ENCODE measurements at regions not wholly inside any gene's neighbourhood (a gene's known extent, or its start where the extent isn't known, plus 50 kb on each side); places are given as distances from the start of the nearest gene placed in this dataset.

DNA sequence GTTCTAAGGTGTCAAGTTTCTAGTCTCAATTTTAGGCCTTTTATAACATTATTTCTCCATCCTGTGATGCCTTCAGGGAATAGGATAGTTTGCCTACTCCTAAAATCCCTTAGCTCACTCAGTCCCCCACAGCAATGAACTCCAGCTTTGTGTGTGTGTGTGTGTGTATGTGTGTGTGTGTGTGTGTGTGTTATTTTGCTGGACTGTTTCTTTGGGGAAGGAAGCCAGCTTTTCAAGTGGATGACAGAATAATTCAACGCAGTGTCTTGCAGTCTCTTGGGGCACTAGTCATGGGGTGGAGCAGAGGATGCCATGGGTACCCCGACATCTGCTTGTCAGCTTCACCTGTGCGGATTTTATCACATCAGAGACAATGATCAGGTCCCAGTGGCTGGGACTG, 262.8 kb upstream of the DAPK1 start:
- TF ChIP-seq, protein P1, sequence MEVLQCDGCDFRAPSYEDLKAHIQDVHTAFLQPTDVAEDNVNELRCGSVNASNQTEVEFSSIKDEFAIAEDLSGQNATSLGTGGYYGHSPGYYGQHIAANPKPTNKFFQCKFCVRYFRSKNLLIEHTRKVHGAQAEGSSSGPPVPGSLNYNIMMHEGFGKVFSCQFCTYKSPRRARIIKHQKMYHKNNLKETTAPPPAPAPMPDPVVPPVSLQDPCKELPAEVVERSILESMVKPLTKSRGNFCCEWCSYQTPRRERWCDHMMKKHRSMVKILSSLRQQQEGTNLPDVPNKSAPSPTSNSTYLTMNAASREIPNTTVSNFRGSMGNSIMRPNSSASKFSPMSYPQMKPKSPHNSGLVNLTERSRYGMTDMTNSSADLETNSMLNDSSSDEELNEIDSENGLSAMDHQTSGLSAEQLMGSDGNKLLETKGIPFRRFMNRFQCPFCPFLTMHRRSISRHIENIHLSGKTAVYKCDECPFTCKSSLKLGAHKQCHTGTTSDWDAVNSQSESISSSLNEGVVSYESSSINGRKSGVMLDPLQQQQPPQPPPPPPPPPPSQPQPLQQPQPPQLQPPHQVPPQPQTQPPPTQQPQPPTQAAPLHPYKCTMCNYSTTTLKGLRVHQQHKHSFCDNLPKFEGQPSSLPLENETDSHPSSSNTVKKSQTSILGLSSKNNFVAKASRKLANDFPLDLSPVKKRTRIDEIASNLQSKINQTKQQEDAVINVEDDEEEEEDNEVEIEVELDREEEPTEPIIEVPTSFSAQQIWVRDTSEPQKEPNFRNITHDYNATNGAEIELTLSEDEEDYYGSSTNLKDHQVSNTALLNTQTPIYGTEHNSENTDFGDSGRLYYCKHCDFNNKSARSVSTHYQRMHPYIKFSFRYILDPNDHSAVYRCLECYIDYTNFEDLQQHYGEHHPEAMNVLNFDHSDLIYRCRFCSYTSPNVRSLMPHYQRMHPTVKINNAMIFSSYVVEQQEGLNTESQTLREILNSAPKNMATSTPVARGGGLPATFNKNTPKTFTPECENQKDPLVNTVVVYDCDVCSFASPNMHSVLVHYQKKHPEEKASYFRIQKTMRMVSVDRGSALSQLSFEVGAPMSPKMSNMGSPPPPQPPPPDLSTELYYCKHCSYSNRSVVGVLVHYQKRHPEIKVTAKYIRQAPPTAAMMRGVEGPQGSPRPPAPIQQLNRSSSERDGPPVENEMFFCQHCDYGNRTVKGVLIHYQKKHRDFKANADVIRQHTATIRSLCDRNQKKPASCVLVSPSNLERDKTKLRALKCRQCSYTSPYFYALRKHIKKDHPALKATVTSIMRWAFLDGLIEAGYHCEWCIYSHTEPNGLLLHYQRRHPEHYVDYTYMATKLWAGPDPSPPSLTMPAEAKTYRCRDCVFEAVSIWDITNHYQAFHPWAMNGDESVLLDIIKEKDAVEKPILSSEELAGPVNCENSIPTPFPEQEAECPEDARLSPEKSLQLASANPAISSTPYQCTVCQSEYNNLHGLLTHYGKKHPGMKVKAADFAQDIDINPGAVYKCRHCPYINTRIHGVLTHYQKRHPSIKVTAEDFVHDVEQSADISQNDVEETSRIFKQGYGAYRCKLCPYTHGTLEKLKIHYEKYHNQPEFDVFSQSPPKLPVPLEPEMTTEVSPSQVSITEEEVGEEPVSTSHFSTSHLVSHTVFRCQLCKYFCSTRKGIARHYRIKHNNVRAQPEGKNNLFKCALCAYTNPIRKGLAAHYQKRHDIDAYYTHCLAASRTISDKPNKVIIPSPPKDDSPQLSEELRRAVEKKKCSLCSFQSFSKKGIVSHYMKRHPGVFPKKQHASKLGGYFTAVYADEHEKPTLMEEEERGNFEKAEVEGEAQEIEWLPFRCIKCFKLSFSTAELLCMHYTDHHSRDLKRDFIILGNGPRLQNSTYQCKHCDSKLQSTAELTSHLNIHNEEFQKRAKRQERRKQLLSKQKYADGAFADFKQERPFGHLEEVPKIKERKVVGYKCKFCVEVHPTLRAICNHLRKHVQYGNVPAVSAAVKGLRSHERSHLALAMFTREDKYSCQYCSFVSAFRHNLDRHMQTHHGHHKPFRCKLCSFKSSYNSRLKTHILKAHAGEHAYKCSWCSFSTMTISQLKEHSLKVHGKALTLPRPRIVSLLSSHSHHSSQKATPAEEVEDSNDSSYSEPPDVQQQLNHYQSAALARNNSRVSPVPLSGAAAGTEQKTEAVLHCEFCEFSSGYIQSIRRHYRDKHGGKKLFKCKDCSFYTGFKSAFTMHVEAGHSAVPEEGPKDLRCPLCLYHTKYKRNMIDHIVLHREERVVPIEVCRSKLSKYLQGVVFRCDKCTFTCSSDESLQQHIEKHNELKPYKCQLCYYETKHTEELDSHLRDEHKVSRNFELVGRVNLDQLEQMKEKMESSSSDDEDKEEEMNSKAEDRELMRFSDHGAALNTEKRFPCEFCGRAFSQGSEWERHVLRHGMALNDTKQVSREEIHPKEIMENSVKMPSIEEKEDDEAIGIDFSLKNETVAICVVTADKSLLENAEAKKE (CRISPR knock-in tag; IDR thresholded peaks at IDR 0.05), result no peak
- TF ChIP-seq, protein P2, sequence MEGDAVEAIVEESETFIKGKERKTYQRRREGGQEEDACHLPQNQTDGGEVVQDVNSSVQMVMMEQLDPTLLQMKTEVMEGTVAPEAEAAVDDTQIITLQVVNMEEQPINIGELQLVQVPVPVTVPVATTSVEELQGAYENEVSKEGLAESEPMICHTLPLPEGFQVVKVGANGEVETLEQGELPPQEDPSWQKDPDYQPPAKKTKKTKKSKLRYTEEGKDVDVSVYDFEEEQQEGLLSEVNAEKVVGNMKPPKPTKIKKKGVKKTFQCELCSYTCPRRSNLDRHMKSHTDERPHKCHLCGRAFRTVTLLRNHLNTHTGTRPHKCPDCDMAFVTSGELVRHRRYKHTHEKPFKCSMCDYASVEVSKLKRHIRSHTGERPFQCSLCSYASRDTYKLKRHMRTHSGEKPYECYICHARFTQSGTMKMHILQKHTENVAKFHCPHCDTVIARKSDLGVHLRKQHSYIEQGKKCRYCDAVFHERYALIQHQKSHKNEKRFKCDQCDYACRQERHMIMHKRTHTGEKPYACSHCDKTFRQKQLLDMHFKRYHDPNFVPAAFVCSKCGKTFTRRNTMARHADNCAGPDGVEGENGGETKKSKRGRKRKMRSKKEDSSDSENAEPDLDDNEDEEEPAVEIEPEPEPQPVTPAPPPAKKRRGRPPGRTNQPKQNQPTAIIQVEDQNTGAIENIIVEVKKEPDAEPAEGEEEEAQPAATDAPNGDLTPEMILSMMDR (conservative IDR thresholded peaks at IDR 0.05; ENCODE audit: low read depth in 2 of 2), result no peak
- no peak for TF ChIP-seq EZH2 (IDR thresholded peaks at IDR 0.05; ENCODE audit: low read depth, unreplicated experiment)
- no peak for TF ChIP-seq POLR2AphosphoS5 (IDR thresholded peaks at IDR 0.05; ENCODE audit: low read depth)
- TF ChIP-seq, protein P3, sequence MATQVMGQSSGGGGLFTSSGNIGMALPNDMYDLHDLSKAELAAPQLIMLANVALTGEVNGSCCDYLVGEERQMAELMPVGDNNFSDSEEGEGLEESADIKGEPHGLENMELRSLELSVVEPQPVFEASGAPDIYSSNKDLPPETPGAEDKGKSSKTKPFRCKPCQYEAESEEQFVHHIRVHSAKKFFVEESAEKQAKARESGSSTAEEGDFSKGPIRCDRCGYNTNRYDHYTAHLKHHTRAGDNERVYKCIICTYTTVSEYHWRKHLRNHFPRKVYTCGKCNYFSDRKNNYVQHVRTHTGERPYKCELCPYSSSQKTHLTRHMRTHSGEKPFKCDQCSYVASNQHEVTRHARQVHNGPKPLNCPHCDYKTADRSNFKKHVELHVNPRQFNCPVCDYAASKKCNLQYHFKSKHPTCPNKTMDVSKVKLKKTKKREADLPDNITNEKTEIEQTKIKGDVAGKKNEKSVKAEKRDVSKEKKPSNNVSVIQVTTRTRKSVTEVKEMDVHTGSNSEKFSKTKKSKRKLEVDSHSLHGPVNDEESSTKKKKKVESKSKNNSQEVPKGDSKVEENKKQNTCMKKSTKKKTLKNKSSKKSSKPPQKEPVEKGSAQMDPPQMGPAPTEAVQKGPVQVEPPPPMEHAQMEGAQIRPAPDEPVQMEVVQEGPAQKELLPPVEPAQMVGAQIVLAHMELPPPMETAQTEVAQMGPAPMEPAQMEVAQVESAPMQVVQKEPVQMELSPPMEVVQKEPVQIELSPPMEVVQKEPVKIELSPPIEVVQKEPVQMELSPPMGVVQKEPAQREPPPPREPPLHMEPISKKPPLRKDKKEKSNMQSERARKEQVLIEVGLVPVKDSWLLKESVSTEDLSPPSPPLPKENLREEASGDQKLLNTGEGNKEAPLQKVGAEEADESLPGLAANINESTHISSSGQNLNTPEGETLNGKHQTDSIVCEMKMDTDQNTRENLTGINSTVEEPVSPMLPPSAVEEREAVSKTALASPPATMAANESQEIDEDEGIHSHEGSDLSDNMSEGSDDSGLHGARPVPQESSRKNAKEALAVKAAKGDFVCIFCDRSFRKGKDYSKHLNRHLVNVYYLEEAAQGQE (IDR thresholded peaks at IDR 0.05; ENCODE audit: unreplicated experiment), result no peak
- TF ChIP-seq, protein P4, sequence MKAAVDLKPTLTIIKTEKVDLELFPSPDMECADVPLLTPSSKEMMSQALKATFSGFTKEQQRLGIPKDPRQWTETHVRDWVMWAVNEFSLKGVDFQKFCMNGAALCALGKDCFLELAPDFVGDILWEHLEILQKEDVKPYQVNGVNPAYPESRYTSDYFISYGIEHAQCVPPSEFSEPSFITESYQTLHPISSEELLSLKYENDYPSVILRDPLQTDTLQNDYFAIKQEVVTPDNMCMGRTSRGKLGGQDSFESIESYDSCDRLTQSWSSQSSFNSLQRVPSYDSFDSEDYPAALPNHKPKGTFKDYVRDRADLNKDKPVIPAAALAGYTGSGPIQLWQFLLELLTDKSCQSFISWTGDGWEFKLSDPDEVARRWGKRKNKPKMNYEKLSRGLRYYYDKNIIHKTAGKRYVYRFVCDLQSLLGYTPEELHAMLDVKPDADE (IDR thresholded peaks at IDR 0.05), result no peak
- TF ChIP-seq ZNF331 (CRISPR knock-in tag; IDR thresholded peaks at IDR 0.05; ENCODE audit: low read depth), result no peak
- TF ChIP-seq JUNB (IDR thresholded peaks at IDR 0.05; ENCODE audit: unreplicated experiment), result no peak
- no peak for TF ChIP-seq CREB1 (CRISPR knock-in tag; IDR thresholded peaks at IDR 0.05; ENCODE audit: low read depth)
